Keratinocyte (primary cell): ENCODE measurements at regions not wholly inside any gene's neighbourhood (a gene's known extent, or its start where the extent isn't known, plus 50 kb on each side); places are given as distances from the start of the nearest gene placed in this dataset.

Experiments used
- DNase-seq: peaks from one replicate; pipeline ENCODE4 v3.0.0-alpha.2; 2011; ENCODE audit warnings: low read depth, missing footprints, low spot score
- FAIRE-seq: peaks from 2 replicates; lab custom pipeline; 2011; peaks lifted over from hg19 to GRCh38; lab: Jason Lieb, UNC
- H2AFZ ChIP-seq: 2 replicates; pipeline ENCODE4 v1.6.0; 2012; ENCODE audit warnings: low read length, control low read depth, inconsistent platforms; ENCODE audit not compliant: control insufficient read depth
- H3K27ac ChIP-seq: 2 replicates; pipeline ENCODE4 v1.5.1; 2011; ENCODE audit warnings: low read length; ENCODE audit not compliant: control insufficient read depth, insufficient read depth
- H3K27me3 ChIP-seq: 3 replicates; pipeline ENCODE4 v1.6.0; 2011; ENCODE audit warnings: low read length; ENCODE audit not compliant: control insufficient read depth, insufficient read depth; ENCODE audit errors: extremely low read depth
- H3K36me3 ChIP-seq, 2 experiments: 2 replicates in 1 of 2; 3 replicates in 1 of 2; pipeline ENCODE4 v1.5.1; 2011; ENCODE audit warnings: low read length in 2 of 2, mild to moderate bottlenecking in 1 of 2; ENCODE audit not compliant: control insufficient read depth in 2 of 2, insufficient read depth in 2 of 2; ENCODE audit errors: extremely low read depth in 1 of 2
- H3K4me1 ChIP-seq: 3 replicates; pipeline ENCODE4 v1.5.1; 2011; ENCODE audit warnings: low read length; ENCODE audit not compliant: control insufficient read depth, insufficient read depth; ENCODE audit errors: extremely low read depth
- H3K4me2 ChIP-seq: 3 replicates; pipeline ENCODE4 v1.6.0; 2011; ENCODE audit warnings: low read depth, low read length; ENCODE audit not compliant: control insufficient read depth, insufficient read depth; ENCODE audit errors: extremely low read depth
- H3K4me3 ChIP-seq, 3 experiments: fragments of 200-600 bp in 1 of 3; sonication (generic) in 1 of 3; 2 replicates in 2 of 3; 3 replicates in 1 of 3; pipeline ENCODE4 v1.5.1; 2011 to 2016; ENCODE audit warnings: low read length in 3 of 3, mild to moderate bottlenecking in 3 of 3, control low read depth in 2 of 3, inconsistent platforms in 1 of 3, low read depth in 1 of 3, mixed read lengths in 1 of 3, mixed run types in 1 of 3, moderate library complexity in 1 of 3; ENCODE audit not compliant: control insufficient read depth in 2 of 3, insufficient read depth in 2 of 3; ENCODE audit errors: extremely low read depth in 1 of 3
- H3K79me2 ChIP-seq: 2 replicates; pipeline ENCODE4 v1.6.0; 2012; ENCODE audit warnings: low read length; ENCODE audit not compliant: control insufficient read depth, insufficient read depth
- H3K9ac ChIP-seq: 3 replicates; pipeline ENCODE4 v1.6.0; 2011; ENCODE audit warnings: low read length; ENCODE audit not compliant: control insufficient read depth, insufficient read depth; ENCODE audit errors: extremely low read depth
- H3K9me1 ChIP-seq: 3 replicates; pipeline ENCODE4 v1.6.0; 2011; ENCODE audit warnings: low read length; ENCODE audit not compliant: control insufficient read depth, insufficient read depth; ENCODE audit errors: extremely low read depth
- H3K9me3 ChIP-seq: 2 replicates; pipeline ENCODE4 v1.5.1; 2012; ENCODE audit warnings: low read depth, low read length; ENCODE audit not compliant: control insufficient read depth
- H4K20me1 ChIP-seq: 3 replicates; pipeline ENCODE4 v1.6.0; 2011; ENCODE audit warnings: low read length; ENCODE audit not compliant: control insufficient read depth, insufficient read depth; ENCODE audit errors: extremely low read depth
- CTCF ChIP-seq, 3 experiments: IDR thresholded peaks in 1 of 3; conservative IDR thresholded peaks in 1 of 3; optimal IDR thresholded peaks in 1 of 3; 2 replicates in 2 of 3; 3 replicates in 1 of 3; pipeline versions ENCODE3 to v1.5.1; 2011; ENCODE audit warnings: low read length in 3 of 3, mild to moderate bottlenecking in 3 of 3, moderate library complexity in 2 of 3, control low read depth in 1 of 3, inconsistent platforms in 1 of 3; ENCODE audit not compliant: insufficient read depth in 2 of 3; ENCODE audit errors: extremely low read depth in 1 of 3
- EZH2 ChIP-seq: IDR thresholded peaks from one replicate; pipeline ENCODE4 v1.6.1; 2012; ENCODE audit warnings: inconsistent platforms, mild to moderate bottlenecking, low read length, moderate library complexity
- dilution Hi-C: fragments of 300-500 bp; cut with MboI; formaldehyde crosslinking; loops from one replicate; pipeline ENCODE4 v1.7.0; 2020; ENCODE audit warnings: low sequenced_read_pairs; ENCODE audit not compliant: extremely low pct_ligation_motif_present

- Histone ChIP-seq H3K4me3 (no peak overlapping the region), H3K9ac (no peak overlapping the region), H3K4me2 (no peak overlapping the region), H3K27ac (no peak overlapping the region), H3K9me1 (no peaks in the 10 kb centered on the region), H3K9me3 (peaks cover 6% of the 10 kb centered on the region), H3K36me3 (no peaks in the 10 kb centered on the region), H3K79me2 (no peaks in the 10 kb centered on the region), H3K27me3 (peaks cover 7% of the 10 kb centered on the region), H4K20me1 (no peaks in the 10 kb centered on the region), H2AFZ (no peak overlapping the region), H3K4me1 (no peaks in the 10 kb centered on the region)
- DNase-seq (no peak), FAIRE-seq (no peak)
- TF ChIP-seq EZH2: no peak
- no peak for TF ChIP-seq CTCF (optimal IDR thresholded peaks at IDR 0.05 in 1 of 3, IDR thresholded peaks at IDR 0.05 in 1 of 3, conservative IDR thresholded peaks at IDR 0.05 in 1 of 3; ENCODE audit: extremely low read depth in 1 of 3, insufficient read depth in 2 of 3, low read length in 3 of 3)
- dilution Hi-C loops: no loop called here
Measured at GRCh38 chr15:75138016-75138999, 63.4 kb upstream of the C15orf39 start.

GRCh38 chr15:75140080-75140879 is 61.4 kb upstream of the C15orf39 start:
- Histone ChIP-seq H3K27me3 (peaks cover 7% of the 10 kb centered on the region), H3K4me1 (no peaks in the 10 kb centered on the region), H3K4me2 (no peak overlapping the region), H3K4me3 (no peak overlapping the region), H3K9me1 (no peaks in the 10 kb centered on the region), H3K79me2 (no peaks in the 10 kb centered on the region), H3K27ac (no peak overlapping the region), H3K9me3 (peaks cover 21% of the 10 kb centered on the region), H4K20me1 (no peaks in the 10 kb centered on the region), H2AFZ (no peak overlapping the region), H3K36me3 (no peaks in the 10 kb centered on the region), H3K9ac (no peak overlapping the region)
- DNase-seq (no peak), FAIRE-seq (no peak)
- dilution Hi-C loops: no loop called here
- TF ChIP-seq EZH2: no peak
- TF ChIP-seq CTCF (optimal IDR thresholded peaks at IDR 0.05 in 1 of 3, IDR thresholded peaks at IDR 0.05 in 1 of 3, conservative IDR thresholded peaks at IDR 0.05 in 1 of 3; ENCODE audit: extremely low read depth in 1 of 3, insufficient read depth in 2 of 3, low read length in 3 of 3): no peak
